HCT116 (cell line): ENCODE measurements at regions not wholly inside any gene's neighbourhood (a gene's known extent, or its start where the extent isn't known, plus 50 kb on each side); places are given as distances from the start of the nearest gene placed in this dataset.

ENCODE experiments used
- ATAC-seq: fragments of 200-7000 bp; cut with Tn5 transposase; 2 replicates; pipeline ENCODE4 v1.9.1; 2020; ENCODE audit warnings: mild to moderate bottlenecking, moderate library complexity
- BruUV-seq: library from RNA; stranded (reverse); fragments of 400-500 nt; replicated peaks from 2 replicates; lab custom pipeline; 2021; lab: Mats Ljungman, UMichigan
- CTCF ChIA-PET: fragments of 300-600 bp; sonication (Branson Sonifier 250); formaldehyde crosslinking; loops from one replicate; lab custom pipeline; 2021; ENCODE audit warnings: antibody characterized with exemption; lab: Charles Lee
- POLR2A ChIA-PET: fragments of 300-600, 350-600 bp; sonication (Branson Sonifier 250); formaldehyde crosslinking; loops from one replicate; lab custom pipeline; 2021; ENCODE audit warnings: antibody characterized with exemption; lab: Charles Lee
- RAD21 ChIA-PET, 2 experiments: fragments of 300-600 bp; sonication (Branson Sonifier 250); formaldehyde crosslinking; loops; one replicate each; lab custom pipeline; 2023; ENCODE audit warnings: low total read pairs in 2 of 2; ENCODE audit not compliant: uncharacterized antibody in 2 of 2, unreplicated experiment in 2 of 2, low non-redundant PET in 1 of 2; lab: Charles Lee
- DNase-seq: peaks from one replicate; pipeline ENCODE4 v3.0.0-alpha.2; 2010; ENCODE audit warnings: low read depth, low spot score
- H2AFZ ChIP-seq: fragments of 200-600 bp; shearing (Covaris generic), sonication (generic); 2 replicates; pipeline ENCODE4 v1.6.1; 2017; ENCODE audit warnings: low read depth, mixed run types, mixed read lengths, antibody characterized with exemption, low read length; ENCODE audit not compliant: poor library complexity, severe bottlenecking
- H3K27ac ChIP-seq: 2 replicates; pipeline ENCODE4 v1.5.1; 2012; ENCODE audit warnings: low read depth, low read length
- H3K27me3 ChIP-seq: fragments of 200-600 bp; sonication (generic); 2 replicates; pipeline ENCODE4 v1.6.1; 2016; ENCODE audit warnings: mixed run types, low read length, mixed read lengths; ENCODE audit not compliant: insufficient read depth
- H3K36me3 ChIP-seq, 2 experiments: fragments of 200-500 bp in 1 of 2; fragments of 200-600 bp in 1 of 2; sonication (Bioruptor generic) in 1 of 2; sonication (generic) in 1 of 2; 2 replicates each; pipeline versions ENCODE4 v1.5.1 to v1.6.1; 2014 to 2016; ENCODE audit warnings: low read length in 2 of 2, inconsistent platforms in 1 of 2, mixed read lengths in 1 of 2, mixed run types in 1 of 2; ENCODE audit not compliant: insufficient read depth in 2 of 2, control insufficient read depth in 1 of 2
- H3K4me1 ChIP-seq, 2 experiments: fragments of 200-600 bp in 1 of 2; sonication (generic) in 1 of 2; 2 replicates each; pipeline versions ENCODE4 v1.5.1 to v1.6.1; 2012 to 2017; ENCODE audit warnings: low read length in 2 of 2, inconsistent platforms in 1 of 2, mild to moderate bottlenecking in 1 of 2, mixed read lengths in 1 of 2, mixed run types in 1 of 2, moderate library complexity in 1 of 2; ENCODE audit not compliant: insufficient read depth in 2 of 2, control insufficient read depth in 1 of 2
- H3K4me2 ChIP-seq: fragments of 200-600 bp; sonication (generic); 2 replicates; pipeline ENCODE4 v1.6.1; 2017; ENCODE audit warnings: mixed run types, low read length, mixed read lengths
- H3K4me3 ChIP-seq, 2 experiments: fragments of 200-600 bp in 1 of 2; sonication (generic) in 1 of 2; replicated peaks in 1 of 2; 2 replicates each; pipeline ENCODE4 v1.5.1; 2011 to 2016; ENCODE audit warnings: low read length in 2 of 2, control low read depth in 1 of 2, low read depth in 1 of 2, mild to moderate bottlenecking in 1 of 2, mixed read lengths in 1 of 2, mixed run types in 1 of 2
- H3K79me2 ChIP-seq: fragments of 200-600 bp; sonication (generic); 2 replicates; pipeline ENCODE4 v1.6.1; 2017; ENCODE audit warnings: mild to moderate bottlenecking, mixed run types, low read length, moderate library complexity, mixed read lengths; ENCODE audit not compliant: insufficient read depth
- H3K9ac ChIP-seq: fragments of 200-600 bp; sonication (generic); 2 replicates; pipeline ENCODE4 v1.6.1; 2016; ENCODE audit warnings: low read length, mixed read lengths
- H3K9me2 ChIP-seq: fragments of 200-600 bp; sonication (generic), shearing (Covaris generic); 2 replicates; pipeline ENCODE4 v1.6.1; 2017; ENCODE audit warnings: mixed run types, mild to moderate bottlenecking, moderate library complexity; ENCODE audit not compliant: insufficient read depth
- H3K9me3 ChIP-seq, 2 experiments: fragments of 200-500 bp in 1 of 2; fragments of 200-600 bp in 1 of 2; sonication (Bioruptor generic) in 1 of 2; sonication (generic) in 1 of 2; 2 replicates each; pipeline ENCODE4 v1.6.1; 2014 to 2017; ENCODE audit warnings: low read length in 2 of 2, mixed read lengths in 2 of 2, inconsistent platforms in 1 of 2, low read depth in 1 of 2, mild to moderate bottlenecking in 1 of 2, mixed run types in 1 of 2, moderate library complexity in 1 of 2; ENCODE audit not compliant: control insufficient read depth in 1 of 2, insufficient read depth in 1 of 2
- H4K20me1 ChIP-seq: fragments of 200-600 bp; sonication (generic), shearing (Covaris generic); 2 replicates; pipeline ENCODE4 v1.6.1; 2017; ENCODE audit warnings: mixed run types, mild to moderate bottlenecking, moderate library complexity; ENCODE audit not compliant: insufficient read depth
- CBX3 ChIP-seq: IDR thresholded peaks from 2 replicates; pipeline ENCODE4 v1.6.1; 2012; ENCODE audit warnings: low read depth
- CEBPB ChIP-seq: IDR thresholded peaks from 2 replicates; pipeline ENCODE4 v1.6.1; 2012; ENCODE audit warnings: low read depth
- CTCF ChIP-seq, 3 experiments: fragments of 200-600 bp in 1 of 3; sonication (generic) in 1 of 3; IDR thresholded peaks in 2 of 3; conservative IDR thresholded peaks in 1 of 3; 2 replicates each; pipeline ENCODE4 v1.5.1; 2012 to 2017; ENCODE audit warnings: low read depth in 2 of 3, low read length in 2 of 3, antibody characterized with exemption in 1 of 3, borderline replicate concordance in 1 of 3, control low read depth in 1 of 3, mild to moderate bottlenecking in 1 of 3, mixed read lengths in 1 of 3, mixed run types in 1 of 3, moderate library complexity in 1 of 3; ENCODE audit not compliant: insufficient read depth in 1 of 3
- EGR1 ChIP-seq: IDR thresholded peaks from 2 replicates; pipeline ENCODE4 v1.6.1; 2012; ENCODE audit warnings: low read depth
- ELF1 ChIP-seq: IDR thresholded peaks from 2 replicates; pipeline ENCODE4 v1.6.1; 2012; ENCODE audit warnings: low read depth, borderline replicate concordance
- EZH2 ChIP-seq: fragments of 200-600 bp; sonication (generic); IDR thresholded peaks from 2 replicates; pipeline ENCODE4 v1.6.1; 2017; ENCODE audit warnings: antibody characterized with exemption, mixed run types
- EZH2phosphoT487 ChIP-seq: fragments of 200-600 bp; IDR thresholded peaks from 2 replicates; pipeline ENCODE4 v1.6.1; 2018; ENCODE audit warnings: antibody characterized with exemption, borderline replicate concordance
- FOSL1 ChIP-seq: IDR thresholded peaks from 2 replicates; pipeline ENCODE4 v1.6.1; 2012; ENCODE audit warnings: low read depth
- JUND ChIP-seq: IDR thresholded peaks from 2 replicates; pipeline ENCODE4 v1.6.1; 2012
- MAX ChIP-seq: IDR thresholded peaks from 2 replicates; pipeline ENCODE4 v1.6.1; 2012
- POLR2A ChIP-seq: IDR thresholded peaks from 2 replicates; pipeline ENCODE4 v1.7.0; 2011; ENCODE audit warnings: borderline replicate concordance; ENCODE audit not compliant: insufficient read depth, insufficient read length; ENCODE audit errors: extremely low read depth
- POLR2AphosphoS5 ChIP-seq: IDR thresholded peaks from 2 replicates; pipeline ENCODE4 v1.6.1; 2011; ENCODE audit warnings: mild to moderate bottlenecking, low read depth, low read length, moderate library complexity
- RAD21 ChIP-seq: IDR thresholded peaks from 2 replicates; pipeline ENCODE4 v1.6.1; 2012; ENCODE audit warnings: low read depth, mild to moderate bottlenecking
- REST ChIP-seq: IDR thresholded peaks from 2 replicates; pipeline ENCODE4 v1.6.1; 2012; ENCODE audit warnings: low read depth
- SIN3A ChIP-seq: IDR thresholded peaks from 2 replicates; pipeline ENCODE4 v1.6.1; 2012; ENCODE audit warnings: low read depth
- SRF ChIP-seq: IDR thresholded peaks from 2 replicates; pipeline ENCODE4 v1.6.1; 2012; ENCODE audit warnings: low read depth
- TCF7L2 ChIP-seq: IDR thresholded peaks from 2 replicates; pipeline ENCODE4 v1.7.0; 2011; ENCODE audit warnings: borderline replicate concordance, inconsistent platforms; ENCODE audit not compliant: insufficient read depth, insufficient read length; ENCODE audit errors: extremely low read depth
- ZBTB33 ChIP-seq: IDR thresholded peaks from 2 replicates; pipeline ENCODE4 v1.6.1; 2011; ENCODE audit warnings: mild to moderate bottlenecking, low read length, moderate library complexity; ENCODE audit not compliant: insufficient replicate concordance; ENCODE audit errors: extremely low read depth
- ZFX ChIP-seq: fragments of 450-650 bp; IDR thresholded peaks from 2 replicates; pipeline ENCODE4 v1.6.1; 2017
- ZNF274 ChIP-seq: fragments of 200-500 bp; sonication (Bioruptor generic); IDR thresholded peaks from 2 replicates; pipeline ENCODE4 v1.6.1; 2014; ENCODE audit warnings: mild to moderate bottlenecking, low read depth, low read length, inconsistent platforms
- intact Hi-C: fragments of 100-400 bp; cut with micrococcal nuclease; formaldehyde crosslinking; loops from 2 replicates; pipeline ENCODE4 v1.10.0; 2022

GRCh38 chr11:103845331-103845730 is 191.1 kb upstream of the DDI1 start:
- Histone ChIP-seq H3K9me3 (no peaks in the 10 kb centered on the region), H3K79me2 (no peaks in the 10 kb centered on the region), H3K9me2 (no peaks in the 10 kb centered on the region), H3K36me3 (no peaks in the 10 kb centered on the region), H4K20me1 (no peaks in the 10 kb centered on the region), H3K4me3 (no peak overlapping the region), H3K4me1 (no peaks in the 10 kb centered on the region), H3K27me3 (no peaks in the 10 kb centered on the region), H3K27ac (no peak overlapping the region), H3K4me2 (no peak overlapping the region), H3K9ac (no peak overlapping the region), H2AFZ (no peak overlapping the region)
- RAD21 ChIA-PET: no interaction called here
- CTCF ChIA-PET: no interaction called here
- BruUV-seq: no TSS peak
- POLR2A ChIA-PET: no interaction called here
- DNase-seq (no peak), ATAC-seq (no peak)
- intact Hi-C loops: no loop called here
- no peak for TF ChIP-seq POLR2AphosphoS5
- TF ChIP-seq ZFX: no peak
- no peak for TF ChIP-seq MAX
- TF ChIP-seq RAD21: no peak
- no peak for TF ChIP-seq EZH2phosphoT487
- no peak for TF ChIP-seq EGR1
- no peak for TF ChIP-seq ZBTB33
- no peak for TF ChIP-seq REST
- no peak for TF ChIP-seq ZNF274
- TF ChIP-seq ELF1: no peak
- TF ChIP-seq CEBPB: no peak
- no peak for TF ChIP-seq FOSL1
- TF ChIP-seq TCF7L2: no peak
- TF ChIP-seq POLR2A: no peak
- TF ChIP-seq JUND: no peak
- no peak for TF ChIP-seq CTCF (IDR thresholded peaks at IDR 0.05 in 2 of 3, conservative IDR thresholded peaks at IDR 0.05 in 1 of 3; ENCODE audit: borderline replicate concordance in 1 of 3, insufficient read depth in 1 of 3, low read depth in 2 of 3, low read length in 2 of 3)
- TF ChIP-seq CBX3: no peak
- TF ChIP-seq SIN3A: no peak
- TF ChIP-seq SRF: no peak
- TF ChIP-seq EZH2: no peak
